Stimulated activated CD4-positive, alpha-beta T cell treated with anti-CD3 and anti-CD28 coated beads, Interleukin-4, amount 100 ng/mL, for 1 hour (primary cell): ENCODE measurements at regions not wholly inside any gene's neighbourhood (a gene's known extent, or its start where the extent isn't known, plus 50 kb on each side); places are given as distances from the start of the nearest gene placed in this dataset.

Source experiments
- DNase-seq: peaks from one replicate; pipeline ENCODE4 v3.0.0-alpha.2; 2020

DNA sequence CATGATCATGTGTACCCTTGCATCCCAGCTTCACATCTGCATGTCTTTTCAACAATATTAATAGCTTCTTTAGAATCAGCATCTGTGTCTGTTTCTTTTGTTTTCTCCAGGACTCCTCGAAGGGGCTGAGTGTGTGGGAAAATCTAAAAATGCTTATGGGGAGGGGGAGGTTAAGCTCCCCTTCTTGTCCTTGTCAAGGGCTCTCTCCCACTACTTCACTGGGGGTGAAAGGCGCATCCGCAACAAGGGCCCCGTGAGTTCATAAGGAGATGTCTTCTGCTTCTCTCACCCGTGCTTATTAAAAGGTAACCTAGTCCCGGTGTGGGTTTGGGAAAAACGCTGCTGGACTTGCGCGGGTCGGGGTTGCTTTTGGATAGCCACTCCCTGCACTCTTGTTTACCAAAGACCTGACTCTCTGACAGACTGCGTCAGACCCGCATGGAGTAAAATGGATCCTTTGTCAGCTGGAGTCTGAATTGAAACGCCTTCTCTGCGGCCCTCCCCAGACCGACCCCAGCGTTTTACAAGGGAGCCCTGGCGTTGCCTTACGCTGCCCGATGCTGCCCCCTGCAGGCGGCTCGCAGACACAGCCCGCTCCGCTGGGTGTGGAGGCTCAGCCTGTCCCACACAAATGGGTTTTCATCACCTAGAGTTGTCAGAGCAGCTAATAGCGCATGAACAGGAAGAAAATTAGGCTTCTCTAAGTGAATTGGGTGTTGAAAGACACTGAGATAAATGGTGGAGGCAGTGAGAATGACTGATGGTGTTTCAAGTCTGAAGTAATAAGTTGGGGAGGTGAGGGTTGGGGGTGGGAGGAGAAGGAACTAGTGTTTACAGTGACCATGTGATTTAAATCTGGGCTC, 53.8 kb downstream of the IER5 start:
- DNase-seq: peak; percentile 91

DNA sequence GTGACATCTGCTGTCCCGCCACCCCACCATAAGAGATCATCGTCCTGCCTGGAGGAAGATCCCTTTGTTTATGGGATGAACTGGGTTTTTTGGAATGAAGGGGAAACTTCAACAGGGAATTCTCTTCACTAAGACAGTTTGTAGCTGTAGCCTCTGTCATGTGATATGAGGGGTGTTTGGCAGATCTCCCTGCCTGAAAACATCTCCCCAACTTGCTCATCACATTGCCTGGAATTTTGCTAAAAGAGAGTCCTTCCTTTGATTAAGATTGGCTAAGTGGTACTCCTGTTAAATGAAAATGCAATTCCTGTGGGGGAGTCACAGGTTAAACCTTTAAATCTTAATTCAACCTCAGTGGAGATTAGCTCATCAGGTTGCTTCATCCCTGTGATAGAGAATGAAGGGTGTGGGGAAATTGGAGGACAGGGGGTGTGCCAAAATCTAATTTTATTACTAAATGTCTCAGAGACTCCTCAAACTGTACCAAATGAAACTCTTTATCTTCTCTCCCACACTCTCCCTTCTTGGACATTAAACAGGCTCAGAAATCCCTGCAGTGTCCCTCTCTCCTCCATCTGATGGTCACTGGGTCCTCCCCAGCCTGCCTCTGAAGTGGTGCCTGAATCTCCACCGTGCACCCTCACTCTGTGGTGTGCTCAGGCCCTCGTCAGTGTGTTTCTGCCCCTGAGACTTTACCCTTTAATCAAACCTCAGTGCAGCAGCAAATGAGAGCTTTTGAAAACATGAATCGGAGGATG, 54.8 kb downstream of the IER5 start:
- no peak for DNase-seq

DNA sequence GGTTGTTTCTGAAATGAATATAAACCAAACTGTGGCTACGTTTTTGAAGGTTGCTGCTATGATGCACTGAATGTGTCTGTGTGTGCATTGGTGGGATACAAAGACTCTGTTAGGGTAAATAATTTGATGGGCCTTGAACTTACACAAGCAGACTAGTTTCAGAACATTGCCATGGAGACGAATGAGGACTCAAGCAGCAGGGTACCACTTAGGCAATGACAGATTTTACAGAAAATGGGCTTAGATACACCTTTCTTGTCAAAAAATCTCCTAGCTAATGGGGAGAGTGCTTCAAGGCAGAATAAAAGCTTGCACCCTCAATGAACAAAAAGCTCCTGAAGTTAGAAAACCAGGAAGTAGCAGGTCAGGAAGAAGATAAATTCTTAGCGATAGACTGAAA, 55.7 kb downstream of the IER5 start:
- DNase-seq: no peak

DNA sequence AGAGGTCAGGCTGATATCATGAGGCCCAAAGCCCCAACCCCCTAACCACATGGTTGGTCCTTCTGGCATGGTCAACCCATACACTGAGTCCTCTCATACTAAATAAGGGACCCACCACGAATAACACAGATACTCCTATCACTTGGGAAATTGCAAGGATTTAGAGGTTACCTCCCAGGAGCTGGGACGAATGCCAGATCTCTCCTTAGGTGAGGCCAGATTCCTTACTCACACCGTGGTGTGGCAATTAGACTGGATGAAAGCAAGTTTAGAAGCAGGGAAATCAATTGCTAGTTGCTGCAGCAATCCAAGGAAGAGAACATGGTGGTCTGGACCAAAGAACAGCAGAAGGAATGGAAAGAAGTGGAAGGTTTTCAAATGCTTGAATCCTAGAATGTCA, 60.1 kb downstream of the IER5 start:
- DNase-seq: no peak

DNA sequence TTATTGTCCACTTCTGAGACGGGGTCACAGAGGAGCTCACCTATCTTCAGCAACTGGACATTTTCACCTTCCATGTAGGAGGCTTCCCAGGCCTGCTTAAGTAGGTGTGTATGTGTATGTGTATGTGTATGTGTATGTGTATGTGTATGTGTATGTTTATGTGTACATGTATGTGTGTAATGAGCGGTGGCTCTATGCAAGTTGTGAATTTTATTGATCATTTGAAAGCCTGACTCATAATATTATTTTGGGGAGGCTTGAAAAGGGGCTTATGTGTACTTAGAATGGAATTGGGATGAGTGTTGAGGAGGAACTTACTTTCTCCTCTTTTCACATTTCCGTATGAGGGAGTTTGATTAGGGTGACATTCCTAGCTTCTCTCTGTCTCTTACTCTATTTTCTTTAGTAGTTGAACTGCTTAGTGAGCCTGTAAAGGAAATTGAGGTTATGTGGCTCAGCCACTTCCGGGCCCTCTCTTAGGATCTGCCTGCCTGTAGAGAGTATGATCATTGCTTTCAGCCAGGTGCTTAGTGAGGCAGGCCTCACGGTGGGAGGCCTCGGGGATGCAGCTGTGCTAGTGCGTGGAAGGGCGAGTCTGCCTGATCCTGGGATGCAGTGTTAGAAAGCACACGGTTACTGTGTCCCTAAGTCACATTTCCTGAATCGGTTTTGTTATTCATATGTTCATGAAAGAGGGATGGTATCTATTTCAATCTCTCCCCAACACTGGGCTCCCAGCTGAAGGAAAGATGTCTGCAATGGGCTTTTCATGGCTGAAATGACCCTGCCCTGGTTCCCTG, 61.0 kb downstream of the IER5 start:
- peak; percentile 51 for DNase-seq

DNA sequence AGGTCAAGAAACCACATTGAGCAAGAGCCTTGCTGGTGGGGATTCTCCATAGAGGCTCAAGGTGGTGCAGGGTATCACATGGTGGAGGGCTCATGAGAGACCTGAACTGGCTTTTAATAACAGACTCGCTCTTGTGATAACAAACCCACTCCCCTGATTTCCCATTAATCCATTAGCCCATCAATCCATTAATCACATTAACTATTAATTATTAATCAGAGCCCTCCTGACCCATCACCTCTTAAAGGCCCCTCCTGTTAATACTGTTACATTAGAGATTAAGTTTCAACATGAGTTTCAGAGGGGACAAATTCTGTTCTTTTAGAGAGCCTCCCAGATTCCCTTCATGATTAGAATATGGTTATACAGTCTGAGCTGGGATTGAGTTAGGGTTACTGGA, 61.8 kb downstream of the IER5 start:
- no peak for DNase-seq

DNA sequence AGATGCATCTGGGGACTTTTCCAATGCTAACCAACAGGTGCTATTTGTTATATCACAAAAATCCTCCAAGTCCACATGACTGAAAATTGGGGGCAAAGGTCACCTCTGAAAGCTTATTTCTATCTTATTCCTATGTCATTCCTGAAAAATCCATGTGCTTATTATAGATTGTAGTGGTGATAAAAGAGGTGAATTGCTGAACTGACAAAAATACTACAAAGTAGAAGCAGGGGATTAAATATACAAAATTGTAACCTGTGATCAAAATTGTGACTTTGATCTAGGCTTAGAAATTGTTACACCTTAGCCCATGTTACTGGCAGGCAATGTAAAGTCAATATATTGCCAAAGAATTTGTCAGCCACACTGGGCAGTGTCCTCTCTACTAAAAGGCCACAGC, 62.3 kb downstream of the IER5 start:
- DNase-seq: no peak

DNA sequence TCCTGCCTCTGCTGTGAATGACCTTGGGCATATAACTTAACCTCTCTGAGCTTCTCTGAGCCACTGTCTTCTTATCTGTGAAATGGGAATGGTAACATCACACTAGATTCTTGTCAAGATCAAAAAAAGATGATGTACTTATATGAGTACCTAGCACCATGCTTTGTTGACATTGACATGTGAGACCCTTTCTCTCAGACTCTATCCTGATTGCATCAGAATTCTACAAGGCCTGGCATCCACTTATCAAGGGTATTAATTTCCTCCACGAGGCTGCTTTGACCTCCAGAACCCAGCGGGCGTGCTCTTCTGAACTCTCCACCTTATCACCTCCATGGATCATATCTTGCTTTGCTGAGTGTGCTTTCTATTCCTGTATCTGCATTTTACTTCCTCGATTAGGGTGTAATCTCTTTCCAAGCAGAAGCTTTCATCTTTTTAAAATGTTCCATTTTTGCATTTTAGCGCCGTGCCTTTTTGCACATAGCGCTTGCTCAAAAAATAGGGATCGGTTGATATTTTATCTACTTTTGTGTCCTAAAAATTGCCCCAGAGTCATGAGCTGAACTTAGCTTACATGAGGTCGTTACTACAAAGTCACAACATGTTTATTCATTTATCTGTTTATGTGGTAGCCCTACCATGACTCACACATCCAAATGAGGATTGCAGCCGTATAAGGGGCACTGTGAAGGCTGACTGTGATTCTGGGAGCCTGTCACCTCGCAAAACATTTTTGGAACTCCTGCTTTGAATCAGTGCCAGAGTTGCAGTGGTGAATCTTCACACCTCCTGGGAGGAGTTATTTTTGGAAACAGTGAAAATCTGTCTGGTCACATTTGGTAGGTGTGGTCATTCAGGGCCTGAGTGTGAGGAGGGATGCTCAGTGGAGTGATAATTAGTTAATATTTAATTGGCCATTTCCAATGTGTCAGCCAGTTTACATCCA, 63.2 kb downstream of the IER5 start:
- no peak for DNase-seq

DNA sequence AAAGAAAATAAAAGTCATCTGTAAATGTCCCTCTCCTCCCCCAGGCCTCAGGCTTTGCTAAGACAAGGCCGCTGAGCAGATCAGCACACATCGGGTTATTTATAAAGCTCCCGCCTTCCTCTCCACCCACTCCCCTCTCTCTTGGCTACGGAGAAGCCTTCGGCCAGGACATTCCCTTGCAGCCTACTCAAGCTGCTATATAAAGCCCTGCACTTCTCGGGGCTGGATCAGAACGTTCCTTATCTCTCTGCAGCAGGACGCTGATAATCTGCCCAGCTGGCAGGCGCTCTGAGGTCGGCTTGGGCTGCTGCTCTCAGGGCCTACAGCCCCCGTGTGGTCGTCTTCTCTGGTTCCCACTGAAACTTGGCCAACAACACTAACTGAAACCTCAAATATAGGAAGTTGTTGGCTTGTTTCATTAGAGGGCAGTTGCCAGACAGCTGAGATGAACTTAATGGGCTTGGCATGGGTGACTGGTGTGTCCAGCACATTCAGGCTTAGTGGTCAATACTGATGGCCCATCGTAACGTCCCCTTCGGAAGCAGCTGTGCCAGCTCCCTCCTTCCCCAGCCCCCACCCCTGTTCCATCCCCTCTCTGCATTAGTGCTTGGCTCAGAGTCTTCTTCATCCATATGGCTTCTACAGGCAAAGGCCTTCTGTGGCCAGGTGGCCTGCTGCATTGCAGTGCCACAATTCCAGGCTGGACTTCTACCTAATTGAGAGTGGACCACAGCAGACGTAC, 64.6 kb downstream of the IER5 start:
- DNase-seq: no peak

DNA sequence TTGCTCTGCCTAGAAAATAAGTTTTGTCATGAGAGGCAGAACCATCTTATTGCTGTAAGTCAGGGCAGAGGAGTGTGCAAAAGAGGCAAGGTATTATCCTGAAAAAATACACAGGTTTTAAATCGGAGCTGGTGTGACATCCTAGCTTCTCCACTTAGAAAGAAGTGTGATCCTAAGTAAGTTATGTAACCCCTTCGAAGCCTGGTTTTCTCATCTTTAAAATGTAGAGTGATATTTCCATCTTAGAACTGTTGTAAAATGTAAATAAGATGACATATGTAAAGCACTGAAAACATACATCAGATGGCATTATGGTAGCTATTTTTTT, 65.1 kb downstream of the IER5 start:
- no peak for DNase-seq

DNA sequence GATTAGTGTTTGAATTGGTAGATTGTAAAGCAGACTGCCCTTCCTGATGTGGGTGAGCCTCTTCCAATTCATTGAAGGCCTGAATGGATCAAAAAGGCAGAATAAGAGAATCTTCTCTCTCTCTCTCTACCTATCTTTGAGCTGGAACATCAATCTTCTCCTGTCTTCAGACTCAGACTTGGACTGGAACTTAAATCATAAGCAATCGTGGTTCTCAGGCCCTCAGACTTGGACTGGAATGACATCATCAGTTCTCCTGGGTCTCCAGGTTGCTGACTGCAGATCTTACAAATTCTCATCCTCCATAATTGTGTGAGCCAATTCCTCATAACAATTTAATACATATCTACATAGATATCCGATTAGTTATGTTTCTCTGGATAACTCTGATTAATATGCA, 66.8 kb downstream of the IER5 start:
- no peak for DNase-seq

DNA sequence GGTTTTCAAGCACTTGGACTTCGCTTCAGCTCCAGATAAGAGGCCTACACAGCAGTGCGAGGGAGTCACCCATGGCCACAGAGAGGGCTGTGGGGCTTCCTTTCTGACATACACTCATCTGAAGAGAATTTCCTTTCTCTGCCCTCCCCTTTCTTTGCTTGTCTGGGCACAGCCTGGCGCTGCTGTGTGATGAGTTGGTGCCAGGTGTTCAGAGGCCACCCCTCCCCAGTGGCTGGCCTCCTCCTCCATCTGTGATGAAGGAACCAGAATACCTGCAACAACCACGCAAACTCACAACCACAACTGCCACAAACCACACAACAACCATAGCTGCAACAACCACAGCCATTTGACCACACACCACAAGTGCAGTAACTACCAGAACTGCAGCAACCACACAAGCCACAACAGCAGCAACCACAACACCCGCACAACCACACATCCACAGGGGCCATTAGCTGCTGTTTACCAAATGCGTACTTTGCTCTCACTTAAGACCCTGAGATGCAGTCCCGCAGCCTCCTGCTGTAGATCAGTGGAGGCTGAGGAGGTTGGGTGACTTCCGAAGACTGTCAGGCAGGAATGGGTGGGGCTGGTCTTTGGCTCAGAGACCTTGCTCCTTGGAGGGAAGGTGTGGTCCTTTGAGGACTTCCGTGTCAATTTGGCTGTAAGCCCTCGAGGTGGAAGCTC, 71.1 kb downstream of the IER5 start:
- peak; percentile 13 for DNase-seq

DNA sequence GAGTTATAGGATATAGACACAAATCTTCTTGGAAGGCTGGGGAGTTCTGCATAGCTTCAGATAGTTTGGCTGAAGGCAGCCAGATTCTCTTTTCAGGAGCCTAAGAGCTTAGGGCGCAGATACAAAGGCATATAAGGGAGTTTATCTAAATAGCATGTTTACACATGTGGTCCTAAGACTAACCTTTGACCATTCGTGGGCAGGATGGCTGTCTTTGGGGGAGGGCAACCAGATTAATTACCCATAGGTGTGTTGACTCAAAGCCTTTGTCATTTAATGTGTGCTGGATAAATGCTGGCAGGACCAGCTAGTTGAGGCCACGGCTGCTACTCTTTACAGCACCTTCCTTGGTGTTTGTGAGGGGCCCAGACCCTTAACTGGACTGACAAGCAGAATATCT, 71.8 kb downstream of the IER5 start:
- DNase-seq: no peak

DNA sequence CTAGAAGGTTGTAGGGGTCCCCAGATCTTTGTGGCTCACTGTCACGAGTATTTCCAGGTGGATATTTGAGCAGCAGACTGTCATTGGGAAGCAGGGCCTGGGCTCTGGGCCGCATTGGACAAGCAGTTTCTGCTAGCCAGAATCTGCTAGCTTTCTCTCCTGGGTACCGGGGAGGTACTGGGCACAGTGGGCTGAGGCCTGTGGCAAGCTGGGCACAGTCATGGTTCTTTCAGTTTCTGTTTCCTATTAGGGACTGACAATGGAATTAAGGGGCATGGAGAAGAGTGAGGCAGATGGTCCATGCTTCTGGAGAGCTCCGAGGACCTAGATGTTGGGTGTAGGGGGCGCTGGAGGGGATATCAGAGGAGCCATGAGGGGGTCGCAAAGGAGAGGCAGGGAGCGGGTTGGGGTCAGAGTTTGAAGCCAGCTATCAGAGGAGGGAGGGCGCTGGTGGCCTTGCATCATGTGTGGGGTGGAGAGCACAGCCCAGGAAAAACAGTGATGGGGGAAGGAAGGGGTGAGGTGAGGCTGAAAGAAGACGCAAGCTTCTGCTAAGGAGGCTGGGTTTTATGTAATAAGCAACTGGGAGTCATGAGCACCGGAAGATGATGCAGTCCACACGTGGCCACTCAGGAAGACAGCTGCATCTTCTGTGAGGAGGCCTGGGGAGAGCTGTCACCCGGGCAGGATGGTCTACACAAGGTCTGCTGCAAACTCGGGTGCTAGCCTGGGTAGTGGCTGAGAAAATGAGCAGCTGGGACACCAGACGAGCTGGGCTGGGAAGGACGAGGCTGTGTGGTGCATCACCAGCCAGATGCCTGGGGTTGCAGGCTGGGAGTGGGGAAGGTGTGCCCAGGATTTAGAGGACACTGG, 72.7 kb downstream of the IER5 start:
- DNase-seq: no peak

DNA sequence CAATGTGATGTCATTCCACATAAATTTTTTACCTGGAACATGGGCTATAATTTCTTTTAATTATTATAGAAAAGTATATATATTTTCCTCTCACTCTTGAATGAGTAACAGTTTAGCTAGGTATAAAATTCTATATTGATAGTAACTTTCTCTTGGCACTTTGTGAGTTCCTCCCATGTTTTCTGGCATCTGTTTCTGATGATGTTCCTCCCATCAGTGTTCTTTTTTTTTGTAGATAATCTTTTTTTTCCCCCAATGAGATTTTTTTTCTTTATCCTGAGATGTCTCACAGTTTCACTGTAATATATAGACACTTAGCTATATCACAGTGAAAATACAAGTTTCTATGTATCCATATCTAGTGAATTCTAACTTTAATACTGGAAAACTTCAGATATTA, 75.2 kb downstream of the IER5 start:
- no peak for DNase-seq

DNA sequence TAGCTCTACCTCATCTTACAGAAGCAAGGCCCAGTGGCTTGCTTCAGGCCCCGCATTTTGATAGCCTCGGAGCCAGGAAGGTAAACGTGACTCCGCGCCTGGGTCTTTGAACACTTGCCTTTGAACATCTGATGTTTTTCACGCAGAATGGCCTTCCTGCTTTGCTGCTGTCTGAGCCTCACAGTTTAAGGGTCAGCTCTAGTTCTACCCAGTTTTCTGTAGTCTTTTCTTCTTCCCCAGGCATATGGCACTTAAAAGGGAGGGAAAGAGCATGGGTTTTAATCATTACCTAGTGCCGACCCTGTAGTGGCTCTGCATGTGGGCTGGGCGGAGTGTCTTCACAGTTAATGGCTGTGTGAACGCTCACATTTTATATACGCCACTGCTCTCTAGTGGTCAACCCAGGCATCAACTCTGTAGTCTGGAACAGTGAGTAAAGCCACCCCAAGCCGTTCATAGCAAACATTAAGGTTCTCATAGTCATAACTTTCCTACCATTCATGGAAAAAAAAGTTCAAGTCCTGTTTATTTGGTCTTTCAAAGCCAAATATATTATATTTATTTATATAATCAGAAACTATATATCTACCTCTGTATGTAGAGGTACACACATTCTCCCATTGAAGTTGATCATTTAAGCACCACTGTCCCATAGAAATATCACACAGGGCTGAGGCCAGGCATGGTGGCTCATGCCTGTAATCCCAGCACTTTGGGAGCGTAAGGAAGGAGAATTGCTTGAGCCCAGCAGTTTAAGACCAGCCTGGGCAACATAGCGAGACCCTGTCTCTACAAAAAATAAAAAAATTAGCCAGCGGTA, 78.1 kb downstream of the IER5 start:
- DNase-seq: peak; percentile 66

DNA sequence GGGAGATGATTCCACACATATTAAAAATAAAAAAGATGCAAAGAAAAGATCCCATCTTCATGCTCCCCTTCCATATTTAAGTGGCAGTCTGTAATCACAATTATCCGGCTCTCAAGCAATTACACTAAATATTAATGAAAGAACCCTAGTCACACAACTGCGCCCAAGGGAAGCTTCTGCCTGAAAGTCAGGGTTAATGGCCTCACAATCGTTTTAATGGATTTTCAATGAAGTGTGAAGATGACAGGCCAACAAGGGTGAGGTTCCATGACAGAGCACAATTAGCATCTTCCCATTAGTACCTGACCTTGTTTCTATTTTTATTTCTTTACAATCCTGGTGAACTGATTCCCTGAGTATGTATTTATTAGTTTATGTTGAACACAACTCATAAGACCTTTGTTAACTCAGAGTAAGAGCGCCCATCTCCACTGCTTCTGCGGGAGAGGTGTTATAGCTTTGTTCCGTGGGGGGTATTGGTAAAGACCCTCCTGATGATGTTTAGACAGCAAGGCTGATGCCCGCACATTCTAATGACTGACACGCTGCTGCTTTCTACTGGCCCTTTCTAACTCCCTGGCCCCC, 80.9 kb downstream of the IER5 start:
- DNase-seq: no peak

DNA sequence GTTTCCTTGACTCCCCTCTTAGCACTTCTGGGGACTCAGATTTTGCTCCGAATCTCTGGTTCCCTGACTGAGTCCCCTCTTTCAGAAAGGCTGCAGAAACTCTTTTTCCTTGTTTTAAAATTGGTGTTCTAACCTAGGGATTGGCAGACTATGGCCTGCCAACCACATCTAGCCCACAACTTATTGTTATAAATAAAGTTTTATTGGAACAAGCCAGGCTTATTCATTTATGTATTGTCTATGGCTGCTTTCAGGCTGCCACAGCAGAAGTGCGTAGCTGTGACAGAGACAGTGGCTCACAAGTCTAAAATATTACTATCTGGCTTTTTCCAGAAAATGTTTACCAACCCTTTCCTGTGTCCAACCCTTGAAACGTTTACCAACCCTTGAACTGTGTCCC, 81.7 kb downstream of the IER5 start:
- no peak for DNase-seq

DNA sequence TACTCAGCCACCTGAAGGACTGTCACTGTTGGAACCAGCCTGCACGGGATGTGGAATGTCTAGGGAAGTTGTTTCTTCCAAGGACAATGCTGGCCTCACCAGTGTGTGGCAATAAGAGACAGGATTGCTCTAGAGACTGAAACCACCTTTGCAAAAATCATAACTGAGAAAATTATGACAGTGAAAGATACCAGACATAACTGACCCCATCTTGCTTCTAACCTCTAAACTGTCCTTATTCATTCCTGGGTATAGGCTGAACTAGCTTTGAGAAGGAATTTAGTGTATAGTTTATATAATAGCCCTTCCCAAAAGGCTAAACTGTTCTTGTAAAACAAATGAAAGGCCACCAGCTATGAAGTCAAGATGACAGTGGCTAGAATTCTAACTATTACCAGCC, 83.6 kb downstream of the IER5 start:
- no peak for DNase-seq
